22Rv1 (cell line): ENCODE measurements at regions not wholly inside any gene's neighbourhood (a gene's known extent, or its start where the extent isn't known, plus 50 kb on each side); places are given as distances from the start of the nearest gene placed in this dataset.
"Not testable (repeated sequence)": the region's sequence is repeated elsewhere in the genome, so short reads cannot be mapped to it uniquely, and the experiment has no call there.

Experiments
- H3K27ac ChIP-seq: fragments of 450-650 bp; 2 replicates; pipeline ENCODE4 v1.5.1; 2017
- ZFX ChIP-seq: fragments of 450-650 bp; IDR thresholded peaks from 2 replicates; pipeline ENCODE4 v1.6.1; 2017; ENCODE audit warnings: antibody characterized with exemption, borderline replicate concordance
- TF ChIP-seq, protein P1 (sequence below): fragments of 450-650 bp; IDR thresholded peaks from 2 replicates; pipeline ENCODE4 v1.5.1; 2017; ENCODE audit warnings: mild to moderate bottlenecking

DNA sequence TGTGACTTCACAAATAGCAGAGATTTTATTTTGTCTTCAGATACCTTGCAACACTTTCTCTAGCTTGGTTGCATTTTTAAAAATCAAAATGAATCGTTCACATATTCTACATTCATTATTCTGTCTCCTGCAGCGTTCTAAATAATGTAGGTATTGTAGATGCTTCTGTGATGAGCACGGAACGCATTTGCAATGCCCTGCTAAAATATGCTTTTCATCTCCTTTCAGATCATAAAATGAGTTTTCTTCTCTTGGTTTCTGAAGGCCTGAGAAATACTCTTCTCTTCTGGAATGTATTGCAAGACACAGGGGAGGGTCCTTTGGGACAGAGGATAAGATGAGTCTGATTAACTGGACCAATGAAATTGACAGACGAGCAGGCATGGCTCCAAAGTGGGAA is 390.7 kb downstream of the PREX1 start:
- no peak overlapping the region for H3K27ac ChIP-seq
- TF ChIP-seq ZFX, result no peak
- TF ChIP-seq, protein P1, sequence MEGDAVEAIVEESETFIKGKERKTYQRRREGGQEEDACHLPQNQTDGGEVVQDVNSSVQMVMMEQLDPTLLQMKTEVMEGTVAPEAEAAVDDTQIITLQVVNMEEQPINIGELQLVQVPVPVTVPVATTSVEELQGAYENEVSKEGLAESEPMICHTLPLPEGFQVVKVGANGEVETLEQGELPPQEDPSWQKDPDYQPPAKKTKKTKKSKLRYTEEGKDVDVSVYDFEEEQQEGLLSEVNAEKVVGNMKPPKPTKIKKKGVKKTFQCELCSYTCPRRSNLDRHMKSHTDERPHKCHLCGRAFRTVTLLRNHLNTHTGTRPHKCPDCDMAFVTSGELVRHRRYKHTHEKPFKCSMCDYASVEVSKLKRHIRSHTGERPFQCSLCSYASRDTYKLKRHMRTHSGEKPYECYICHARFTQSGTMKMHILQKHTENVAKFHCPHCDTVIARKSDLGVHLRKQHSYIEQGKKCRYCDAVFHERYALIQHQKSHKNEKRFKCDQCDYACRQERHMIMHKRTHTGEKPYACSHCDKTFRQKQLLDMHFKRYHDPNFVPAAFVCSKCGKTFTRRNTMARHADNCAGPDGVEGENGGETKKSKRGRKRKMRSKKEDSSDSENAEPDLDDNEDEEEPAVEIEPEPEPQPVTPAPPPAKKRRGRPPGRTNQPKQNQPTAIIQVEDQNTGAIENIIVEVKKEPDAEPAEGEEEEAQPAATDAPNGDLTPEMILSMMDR, result no peak

DNA sequence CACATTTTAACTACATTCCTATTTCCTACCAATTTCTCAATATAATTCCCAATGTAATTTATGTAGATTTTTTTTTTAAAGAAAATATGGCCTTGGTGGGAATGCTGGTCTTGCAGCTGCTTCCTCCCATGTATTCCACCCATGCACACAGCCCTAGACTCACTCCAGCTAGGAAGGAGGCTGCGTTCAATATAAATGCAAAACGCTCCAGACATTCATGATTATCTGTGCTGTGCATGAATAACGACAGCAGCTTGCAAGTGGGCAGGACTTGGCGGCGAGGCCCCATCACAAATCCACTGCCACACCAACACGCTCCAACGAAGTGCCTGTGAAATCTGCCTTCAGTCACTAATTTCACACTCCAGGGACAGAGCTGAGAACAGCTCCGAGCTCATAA is 391.2 kb downstream of the PREX1 start:
- H3K27ac ChIP-seq, result not testable (repeated sequence)

DNA sequence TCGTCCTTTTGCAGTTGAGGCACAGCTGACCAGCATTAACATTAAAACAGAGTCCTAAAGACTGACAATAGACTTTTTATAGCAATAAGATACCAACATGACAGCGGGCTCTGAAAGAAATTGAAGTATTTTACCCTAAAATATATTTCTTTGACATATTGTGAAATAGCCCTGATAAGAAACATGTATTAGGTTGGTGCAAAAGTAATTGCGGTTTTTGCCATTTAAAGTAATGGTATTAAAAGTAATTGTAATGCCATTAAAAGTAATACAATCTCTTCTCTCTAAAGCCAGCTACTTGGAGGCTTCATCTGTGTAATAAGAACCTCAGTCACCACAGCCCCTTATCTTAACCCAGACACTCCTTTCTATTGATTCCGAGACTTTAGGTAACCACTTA is 394.6 kb downstream of the PREX1 start:
- no peak overlapping the region for H3K27ac ChIP-seq
- TF ChIP-seq, protein P1, result no peak
- no peak for TF ChIP-seq ZFX

DNA sequence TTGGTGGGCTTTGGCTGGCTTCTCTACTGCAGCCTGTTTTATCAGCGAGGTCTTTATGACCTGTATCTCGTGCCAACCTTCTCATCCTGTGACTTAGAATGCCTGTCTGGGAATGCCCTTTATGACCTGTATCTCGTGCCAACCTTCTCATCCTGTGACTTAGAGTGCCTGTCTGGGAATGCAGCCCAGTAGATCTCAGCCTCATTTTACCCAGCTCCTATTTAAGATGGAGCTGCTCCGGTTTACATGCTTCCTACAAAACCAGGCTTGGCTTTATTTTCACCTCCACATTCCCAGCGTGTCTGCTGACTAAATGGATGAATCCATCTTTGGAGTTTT is 395.3 kb downstream of the PREX1 start:
- TF ChIP-seq ZFX, result no peak
- TF ChIP-seq, protein P1, result no peak
- no peak overlapping the region for H3K27ac ChIP-seq

DNA sequence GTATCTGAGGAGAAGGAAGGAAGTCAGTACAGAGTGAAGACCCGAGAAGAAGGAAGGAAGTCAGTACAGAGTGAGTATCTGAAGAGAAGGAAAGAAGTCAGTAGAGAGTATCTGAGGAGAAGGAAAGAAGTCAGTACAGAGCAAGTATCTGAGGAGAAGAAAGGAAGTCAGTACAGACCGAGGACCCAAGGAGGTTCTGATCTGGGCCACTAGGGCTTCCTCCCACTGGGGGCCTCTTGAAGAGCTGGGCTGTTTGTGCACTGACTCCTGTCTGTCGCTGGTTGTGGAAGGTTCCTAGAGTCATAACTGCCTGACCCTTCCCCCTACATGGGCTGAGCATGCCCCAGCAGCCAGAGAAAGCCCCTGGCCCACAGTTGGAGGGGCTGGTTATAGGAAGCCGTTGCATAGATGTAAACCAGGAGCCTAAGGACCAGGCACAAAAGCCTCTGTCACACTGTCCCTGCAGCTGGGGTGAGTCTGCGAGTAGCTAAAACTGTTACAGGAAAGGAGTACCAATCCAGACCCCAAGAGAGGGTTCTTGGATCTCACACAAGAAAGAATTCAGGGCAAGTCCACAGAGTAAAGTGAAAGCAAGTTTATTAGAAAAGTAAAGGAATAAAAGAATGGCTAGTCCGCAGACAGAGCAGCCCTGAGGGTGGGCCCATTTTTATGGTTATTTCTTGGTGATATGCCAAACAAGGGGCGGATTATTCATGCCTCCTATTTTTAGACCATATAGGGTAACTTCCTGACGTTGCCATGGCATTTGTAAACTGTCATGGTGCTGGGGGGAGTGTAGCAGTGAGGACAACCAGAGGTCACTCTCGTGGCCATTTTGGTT is 395.9 kb downstream of the PREX1 start:
- TF ChIP-seq, protein P1, result no peak
- TF ChIP-seq ZFX, result no peak
- H3K27ac ChIP-seq, result no peak overlapping the region

DNA sequence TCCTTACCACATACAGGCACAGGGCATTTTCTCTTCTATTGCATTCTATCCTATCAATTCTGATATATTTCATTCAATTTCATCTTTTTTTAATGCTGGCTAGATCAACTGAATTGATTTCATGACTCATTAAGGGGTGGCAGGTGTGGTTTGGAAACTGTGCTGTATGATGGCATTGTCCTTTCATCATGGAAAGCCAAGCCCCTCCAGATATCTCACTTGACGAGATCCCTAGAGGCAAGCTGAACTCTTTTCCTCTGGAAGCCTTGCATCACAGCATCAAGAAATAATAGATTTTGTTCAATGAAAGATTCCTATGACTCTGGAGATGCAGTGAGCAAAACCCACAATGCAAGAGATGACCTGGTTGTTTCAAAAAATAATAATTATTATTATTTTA is 401.2 kb downstream of the PREX1 start:
- TF ChIP-seq, protein P1, result no peak
- no peak for TF ChIP-seq ZFX
- no peak overlapping the region for H3K27ac ChIP-seq

DNA sequence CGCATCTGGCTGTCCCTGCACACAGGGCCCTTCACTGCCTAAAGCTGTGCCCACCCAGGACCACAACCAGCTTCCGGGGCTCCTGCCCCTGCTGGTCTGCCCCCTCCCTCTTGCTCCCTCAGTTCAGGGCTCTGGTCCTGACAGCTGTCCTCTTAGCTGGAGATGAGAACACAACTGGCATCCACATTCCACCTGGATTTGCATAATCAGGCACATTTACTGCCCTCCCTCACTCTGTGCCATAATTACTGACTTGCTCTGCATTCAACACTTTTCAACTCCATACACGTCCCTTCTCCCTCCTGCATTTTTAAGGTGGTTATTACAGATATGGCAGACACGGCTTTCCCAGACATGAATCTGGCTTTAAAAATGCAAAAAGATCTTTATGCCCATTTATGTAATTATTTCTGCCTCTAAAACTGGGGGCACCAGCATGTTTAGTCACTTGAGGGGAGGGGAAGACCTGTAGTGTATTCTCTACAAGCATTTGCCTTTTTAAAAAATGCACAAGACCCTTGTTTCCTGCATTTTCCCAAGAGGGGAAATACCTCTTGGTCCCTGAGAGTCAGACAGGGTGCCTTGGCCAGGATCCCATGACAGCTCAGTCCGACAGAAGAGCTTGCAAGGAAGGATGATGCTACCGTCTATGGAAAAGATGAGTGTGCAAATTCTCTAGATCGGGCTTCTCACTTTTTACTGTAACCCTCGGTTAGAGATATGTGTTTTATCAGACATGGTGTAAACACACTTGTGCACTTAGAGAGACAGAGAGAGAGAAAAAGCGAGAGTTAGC is 401.8 kb downstream of the PREX1 start:
- H3K27ac ChIP-seq, result no peak overlapping the region
- TF ChIP-seq ZFX, result no peak
- TF ChIP-seq, protein P1, result no peak
